ENCODE measurements at regions not wholly inside any gene's neighbourhood (a gene's known extent, or its start where the extent isn't known, plus 50 kb on each side); places are given as distances from the start of the nearest gene placed in this dataset.
"Not testable (repeated sequence)": the region's sequence is repeated elsewhere in the genome, so short reads cannot be mapped to it uniquely, and the experiment has no call there.

DNA sequence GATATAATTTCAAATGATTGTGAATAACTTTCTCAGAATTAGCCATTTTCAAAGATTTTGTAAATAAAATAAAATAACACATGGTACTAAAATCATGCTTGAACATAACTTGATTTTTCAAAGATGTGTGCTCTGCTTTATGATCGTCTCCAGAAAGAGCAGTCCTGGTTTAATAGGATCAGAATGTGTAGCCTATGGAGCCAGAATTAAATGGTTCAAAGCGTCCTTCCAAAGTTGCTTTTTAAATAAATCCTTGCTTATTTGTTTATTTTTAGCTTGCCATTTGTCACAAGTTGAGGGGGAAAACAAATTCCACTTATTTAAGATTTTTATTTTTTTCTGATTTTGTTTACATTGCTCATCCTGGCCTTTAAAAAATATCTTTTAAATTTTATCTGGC is 123.7 kb upstream of the SPRED1 start:
- no peak for DNase-seq

DNA sequence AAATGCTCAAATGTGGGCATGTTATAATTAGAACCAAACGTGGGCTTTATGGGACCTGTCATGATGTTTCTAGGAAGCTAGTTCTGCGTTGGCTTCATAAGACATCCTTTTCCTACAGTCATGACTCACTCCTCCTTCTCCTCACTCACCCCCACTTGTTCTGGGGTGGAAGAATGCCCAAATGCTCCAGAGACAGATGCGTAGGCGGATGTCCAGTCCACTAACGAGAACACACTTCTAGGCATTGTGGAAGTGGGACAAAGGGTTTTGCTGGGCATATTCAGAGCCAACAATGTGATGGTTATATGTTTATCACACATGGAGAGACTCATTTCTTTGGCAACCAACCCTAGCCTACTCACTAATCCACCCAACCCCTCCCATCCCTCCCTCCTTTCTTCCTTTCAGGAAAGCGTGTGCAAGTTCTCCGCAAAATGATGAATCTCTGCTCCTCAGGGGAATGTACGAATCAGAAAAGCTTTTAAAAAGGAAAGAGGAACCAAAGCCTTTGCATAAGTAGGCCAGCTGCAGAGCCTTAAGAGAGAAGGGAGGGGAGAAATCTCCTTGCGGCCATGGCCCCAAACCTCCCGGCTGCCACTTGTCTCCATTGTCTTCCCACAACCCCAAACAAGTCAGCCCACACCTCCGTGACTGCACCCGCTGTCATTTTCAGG is 123.0 kb upstream of the SPRED1 start:
- no peak for DNase-seq

DNA sequence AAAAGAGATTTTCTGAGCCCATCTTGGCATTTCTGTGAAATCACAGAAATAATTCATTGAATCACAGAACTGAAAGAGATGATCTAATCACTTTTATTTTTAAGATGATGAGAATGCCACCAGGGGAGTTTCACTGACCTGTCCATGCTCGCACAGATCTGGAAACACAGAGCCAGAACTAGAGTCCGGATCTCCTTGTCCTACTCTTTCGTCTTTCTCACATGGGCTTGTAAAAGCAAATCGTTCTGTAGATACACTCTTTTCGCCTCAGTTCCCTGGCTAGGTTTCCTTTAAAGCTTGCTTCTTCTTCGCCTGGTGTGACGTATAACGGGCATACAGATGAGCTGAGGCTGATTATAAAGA is 122.5 kb upstream of the SPRED1 start:
- DNase-seq: no peak

DNA sequence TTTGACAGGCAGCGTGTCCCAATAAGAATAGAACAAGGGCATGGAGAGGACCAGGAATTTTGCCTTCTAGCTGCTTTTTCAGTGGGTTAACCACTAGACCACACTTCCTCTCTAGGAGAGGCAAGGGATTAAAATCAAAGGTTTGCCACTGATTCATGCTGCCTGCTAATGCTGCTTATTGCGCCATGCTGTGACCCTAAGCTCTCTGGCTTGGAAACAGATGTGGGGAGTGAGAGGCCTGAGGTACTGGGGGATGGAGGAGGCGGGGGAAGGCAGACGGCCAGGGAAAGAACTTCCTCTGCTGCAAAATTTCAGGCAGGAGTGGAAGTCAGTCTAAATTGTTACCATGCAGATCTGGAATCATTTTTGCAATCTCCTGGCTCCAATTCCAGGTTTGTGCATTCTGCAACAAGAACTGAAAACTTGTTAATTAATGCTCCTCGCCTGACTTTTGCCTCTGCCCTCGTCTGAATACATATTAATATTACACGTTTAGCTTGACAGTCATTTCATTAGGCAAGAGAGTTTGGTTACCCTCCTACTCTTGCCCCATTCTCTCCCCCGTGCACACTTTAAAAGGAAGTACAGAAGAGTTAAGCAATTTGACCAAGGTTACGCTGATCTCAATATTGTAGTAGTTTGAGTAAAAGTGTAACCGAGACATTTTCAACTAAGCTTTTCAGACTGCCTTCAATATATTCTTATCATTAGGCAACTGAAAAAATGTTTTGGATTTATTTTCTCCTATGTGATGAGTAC is 121.7 kb upstream of the SPRED1 start:
- no peak for DNase-seq

DNA sequence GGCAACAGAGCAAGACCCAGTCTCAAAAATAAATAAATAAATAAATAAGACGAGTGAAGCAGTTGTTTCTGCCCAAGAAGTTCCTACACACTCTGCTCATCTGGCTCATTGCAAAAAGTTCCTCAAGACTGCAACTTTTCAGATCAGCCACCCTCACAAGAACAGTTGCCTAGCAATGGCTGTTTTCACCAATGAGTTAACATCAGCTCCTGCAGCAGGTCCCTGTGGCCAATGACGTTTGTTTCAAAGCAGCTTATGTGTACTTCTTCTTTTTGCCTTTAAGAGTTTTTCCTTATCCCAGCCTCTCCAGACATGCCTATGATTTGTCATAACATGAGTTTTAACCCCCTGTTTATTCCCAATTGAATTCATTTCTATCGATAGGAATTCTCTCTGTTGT is 118.4 kb upstream of the SPRED1 start:
- DNase-seq: no peak

DNA sequence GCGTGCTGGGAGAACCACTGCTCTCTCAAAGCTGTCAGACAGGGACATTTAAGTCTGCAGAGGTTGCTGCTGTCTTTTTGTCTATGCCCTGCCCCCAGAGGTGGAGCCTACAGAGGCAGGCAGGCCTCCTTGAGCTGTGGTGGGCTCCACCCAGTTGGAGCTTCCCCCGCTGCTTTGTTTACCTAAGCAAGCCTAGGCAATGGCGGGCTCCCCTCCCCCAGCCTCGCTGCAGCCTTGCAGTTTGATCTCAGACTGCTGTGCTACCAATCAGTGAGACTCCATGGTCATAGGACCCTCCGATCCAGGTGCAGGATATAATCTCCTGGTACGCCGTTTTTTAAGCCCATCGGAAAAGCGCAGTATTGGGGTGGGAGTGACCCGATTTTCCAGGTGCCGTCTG is 110.4 kb upstream of the SPRED1 start:
- DNase-seq: not testable (repeated sequence)

DNA sequence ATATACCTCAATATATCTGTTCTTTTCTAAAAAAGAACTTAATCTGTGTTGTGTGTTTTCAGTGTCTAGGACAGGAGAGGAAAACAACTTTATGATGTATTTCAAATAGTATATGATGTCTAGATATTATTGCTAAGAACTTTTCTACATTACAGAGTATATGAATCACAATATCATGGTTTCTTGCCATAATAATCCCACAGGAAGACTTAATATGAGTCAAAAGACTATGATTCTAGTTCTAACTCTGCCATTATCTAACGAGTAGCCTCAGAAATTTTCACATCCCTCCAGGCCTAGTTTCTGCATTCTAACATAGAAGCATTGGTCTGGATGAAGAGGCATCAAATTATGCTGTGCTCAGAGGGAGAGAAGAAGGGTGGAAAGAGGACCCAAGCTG is 107.7 kb upstream of the SPRED1 start:
- no peak for DNase-seq

DNA sequence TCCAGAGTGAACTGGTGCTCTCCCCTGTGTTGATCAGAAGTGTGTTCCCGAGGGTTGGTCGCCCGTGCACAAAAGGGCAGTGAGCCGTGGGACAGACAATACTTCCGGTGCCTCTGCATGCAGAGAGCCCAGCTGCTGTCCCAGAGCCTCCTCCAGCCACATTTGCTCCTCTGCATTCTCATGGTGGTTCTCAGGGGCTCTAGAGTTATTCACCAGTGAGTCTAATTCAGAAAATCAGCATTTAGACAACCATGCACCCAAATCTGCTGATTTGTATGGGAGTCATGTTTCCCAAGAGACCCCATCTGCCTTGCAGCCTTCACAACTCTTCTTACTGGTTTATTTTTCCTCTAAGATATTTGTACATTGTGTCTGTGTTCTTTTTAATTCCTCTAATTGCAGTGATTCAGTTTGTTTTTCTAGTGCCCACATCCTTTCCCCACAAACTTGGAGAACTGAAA is 107.0 kb upstream of the SPRED1 start:
- DNase-seq: no peak

DNA sequence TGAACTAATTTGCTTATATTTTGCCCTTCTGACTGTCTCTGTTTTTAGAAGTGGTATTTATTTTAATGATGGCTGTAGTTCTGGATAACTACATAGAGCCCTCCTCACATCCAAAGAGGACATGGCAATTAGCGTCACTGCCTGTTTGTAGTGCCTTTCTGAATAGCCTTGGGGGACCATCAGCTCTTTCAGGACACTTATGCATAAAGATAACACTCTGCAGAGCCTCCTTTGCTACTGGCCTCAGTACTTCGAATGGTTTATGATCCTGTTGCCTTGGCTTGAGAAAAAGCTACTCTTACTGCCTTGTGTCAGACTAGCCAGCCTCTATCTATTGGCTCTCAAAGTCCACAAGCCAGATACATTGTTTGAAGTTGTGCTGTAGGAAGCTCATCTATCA is 105.4 kb upstream of the SPRED1 start:
- no peak for DNase-seq

DNA sequence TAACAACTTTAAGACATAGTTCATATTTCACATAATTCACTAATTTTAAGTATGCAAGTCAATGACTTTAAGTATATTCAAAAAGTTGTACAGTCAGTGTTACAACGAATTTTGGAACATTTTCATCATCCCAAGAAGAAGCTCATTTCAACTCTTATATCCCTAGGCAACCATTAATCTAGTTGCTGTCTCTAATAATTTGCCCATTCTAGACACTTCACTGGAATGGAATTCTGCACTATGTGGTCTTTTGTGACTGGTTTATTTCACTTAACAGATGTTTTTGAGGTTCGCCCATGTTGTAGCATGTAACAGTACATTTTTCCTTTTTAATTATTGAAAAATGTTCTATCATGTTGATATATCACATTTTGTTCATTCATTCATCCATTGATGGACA is 104.2 kb upstream of the SPRED1 start:
- no peak for DNase-seq

DNA sequence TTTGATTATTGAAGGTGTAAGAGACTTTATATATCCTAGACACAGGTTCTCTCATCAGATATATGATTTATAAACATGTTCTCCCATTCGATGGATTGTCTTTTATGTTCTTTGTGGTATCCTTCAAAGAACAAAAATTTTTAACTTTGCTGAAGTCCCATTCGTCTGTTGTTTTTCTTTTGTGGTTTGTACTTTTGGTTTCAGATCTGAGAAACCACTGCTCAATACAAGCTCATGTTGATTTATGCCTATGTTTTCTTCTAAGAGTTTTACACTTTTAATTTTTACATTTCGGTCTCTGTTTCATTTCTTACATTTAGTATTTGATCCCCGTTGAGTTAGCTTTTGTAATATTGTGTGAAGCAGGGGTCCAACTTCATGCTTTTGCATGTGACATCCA is 103.3 kb upstream of the SPRED1 start:
- no peak for DNase-seq

DNA sequence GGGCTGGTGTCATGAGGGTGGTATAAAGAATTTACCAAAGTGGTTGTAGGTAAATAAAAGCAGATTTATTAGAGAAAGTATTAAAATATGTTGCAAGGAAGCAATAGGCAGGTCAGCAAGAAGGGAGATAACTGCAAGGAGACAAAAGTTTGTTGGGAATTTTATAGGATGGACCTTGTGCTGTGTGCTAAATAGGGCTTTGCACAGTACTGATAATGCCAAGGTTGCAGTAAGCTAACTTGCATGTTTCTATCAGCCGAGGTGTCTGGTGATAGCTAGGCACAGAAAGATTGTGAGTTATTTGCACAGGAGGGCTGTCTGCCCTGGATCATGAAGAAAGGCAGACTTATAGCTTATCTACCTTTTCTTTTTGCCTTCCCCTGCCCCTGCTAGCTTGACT is 102.5 kb upstream of the SPRED1 start:
- DNase-seq: no peak

DNA sequence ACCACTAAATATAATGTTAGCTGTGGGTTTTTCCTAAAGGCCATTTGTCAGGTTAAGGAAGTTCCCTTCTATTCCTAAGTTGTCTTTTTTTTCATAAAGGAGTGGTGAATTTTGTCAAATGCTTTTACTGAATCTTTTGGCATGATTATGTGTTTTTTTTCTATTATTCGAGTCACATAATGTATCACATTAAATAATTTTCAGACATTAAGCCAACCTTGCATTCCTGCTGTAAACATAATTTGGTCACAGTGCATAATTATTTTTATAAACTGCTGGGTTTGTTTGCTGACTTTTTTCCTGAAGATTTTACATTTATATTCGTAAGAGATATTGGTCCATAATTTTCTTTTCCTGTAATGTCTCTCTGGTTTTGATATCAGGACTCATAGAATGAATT is 101.8 kb upstream of the SPRED1 start:
- no peak for DNase-seq

DNA sequence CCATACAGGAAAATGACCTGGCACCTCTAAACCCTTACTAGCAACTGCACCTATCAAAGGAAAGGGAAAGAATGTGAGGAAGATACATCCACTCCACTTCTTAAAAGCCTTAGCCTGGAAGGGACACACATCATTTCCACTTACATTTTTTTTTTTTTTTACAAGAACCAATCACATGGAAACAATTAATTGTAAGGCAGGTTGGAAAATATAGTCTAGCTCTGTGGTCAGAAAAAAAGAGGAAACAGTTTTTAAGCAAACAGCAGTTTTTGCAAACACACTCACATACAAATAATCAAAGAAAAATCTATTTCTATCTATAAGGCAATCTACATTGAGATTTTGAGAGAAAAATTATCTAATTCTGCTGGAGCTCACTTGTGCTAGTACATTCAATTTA is 98.9 kb upstream of the SPRED1 start:
- DNase-seq: no peak

DNA sequence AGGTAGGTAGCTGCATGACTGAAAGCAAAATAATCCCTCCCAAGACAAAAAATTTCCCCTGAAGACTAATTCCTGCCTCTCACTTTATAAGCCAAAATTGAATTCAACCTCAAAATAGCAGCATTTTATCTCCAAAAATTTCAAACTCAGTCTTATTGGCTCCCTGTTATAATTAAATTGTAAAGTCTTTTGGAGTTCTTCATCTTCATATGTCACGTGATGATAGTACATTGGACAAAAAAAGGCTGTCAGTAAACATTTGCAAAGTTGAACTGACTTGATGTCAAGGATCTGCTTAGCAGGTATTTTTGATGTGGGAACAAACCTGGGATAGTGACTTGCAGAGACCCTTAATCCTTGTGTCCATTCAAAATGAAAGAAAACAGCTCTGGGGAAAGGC is 98.4 kb upstream of the SPRED1 start:
- no peak for DNase-seq

DNA sequence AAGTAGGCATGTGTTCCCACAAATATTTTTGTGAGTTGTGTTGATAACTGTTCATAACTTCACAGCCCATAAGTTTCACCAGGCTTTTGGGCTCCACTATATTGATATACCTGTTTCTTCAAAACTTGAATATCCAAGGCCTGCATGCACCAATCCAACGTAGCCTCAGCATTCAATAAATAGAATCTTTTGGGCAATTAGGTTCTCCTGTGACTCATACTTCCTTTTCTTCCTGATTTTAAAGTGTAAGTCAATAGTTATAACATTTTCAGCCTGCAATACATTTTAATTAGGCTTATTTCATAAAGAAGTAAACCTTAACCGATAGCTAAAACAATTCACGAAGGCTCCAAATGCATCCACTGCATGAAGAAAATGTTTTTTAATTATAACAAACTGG is 97.8 kb upstream of the SPRED1 start:
- DNase-seq: no peak

DNA sequence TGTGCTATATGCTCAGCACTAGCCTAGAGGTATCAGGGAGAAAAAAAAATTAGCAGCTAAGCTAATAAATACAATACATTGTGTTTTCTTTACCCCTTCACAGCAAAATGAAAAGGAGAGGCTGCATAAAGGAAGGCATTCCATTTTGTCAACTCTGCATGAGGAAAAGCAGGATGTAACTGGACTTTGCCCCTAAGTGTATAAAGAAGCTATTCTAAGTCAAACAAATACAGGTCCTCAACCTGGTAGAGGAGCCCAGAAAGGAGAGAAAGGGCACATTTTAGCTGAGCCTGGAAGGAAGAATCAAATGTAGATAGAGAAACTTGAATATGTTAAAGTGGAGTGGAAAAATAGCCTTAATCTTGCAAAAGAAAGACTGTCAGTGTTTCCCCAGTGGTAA is 89.0 kb upstream of the SPRED1 start:
- DNase-seq: no peak

DNA sequence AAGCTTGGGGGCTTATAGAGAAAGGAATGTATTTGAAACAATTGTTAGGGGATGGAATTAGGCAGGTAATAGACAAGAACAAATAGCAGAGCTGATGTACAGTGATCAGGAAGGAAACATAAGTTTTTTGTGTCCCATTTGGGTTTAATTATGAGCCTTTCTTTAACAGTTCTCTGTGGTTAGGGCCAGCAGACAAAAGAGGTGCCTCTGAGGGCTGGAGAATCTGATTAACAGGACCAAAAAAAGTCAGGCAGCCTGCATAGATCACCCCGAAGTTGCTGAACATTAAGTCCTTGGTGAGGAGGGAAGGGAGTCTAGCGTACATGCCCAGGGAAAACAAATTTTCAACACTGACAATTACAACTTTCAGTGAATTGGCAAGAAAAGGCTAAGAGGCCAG is 88.6 kb upstream of the SPRED1 start:
- DNase-seq: no peak

DNA sequence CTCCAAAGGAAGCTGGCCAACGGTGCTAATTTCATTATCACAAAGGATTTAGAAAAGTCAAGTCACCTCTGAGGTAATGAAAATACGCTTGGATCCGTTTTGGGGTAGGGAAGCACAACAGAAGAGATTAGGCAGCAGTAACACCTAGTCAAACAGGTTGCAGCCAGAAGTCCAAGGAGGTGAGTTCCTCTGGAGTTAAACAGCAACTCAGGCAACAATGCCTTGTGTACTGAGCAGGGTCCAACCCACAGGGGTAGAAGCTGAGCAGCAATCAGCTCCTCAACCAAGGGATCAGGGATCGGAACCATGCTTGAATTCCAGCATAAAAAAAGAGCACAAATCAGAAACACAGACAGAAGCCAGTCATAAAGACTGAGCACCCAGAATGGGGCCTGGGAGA is 88.1 kb upstream of the SPRED1 start:
- no peak for DNase-seq

DNA sequence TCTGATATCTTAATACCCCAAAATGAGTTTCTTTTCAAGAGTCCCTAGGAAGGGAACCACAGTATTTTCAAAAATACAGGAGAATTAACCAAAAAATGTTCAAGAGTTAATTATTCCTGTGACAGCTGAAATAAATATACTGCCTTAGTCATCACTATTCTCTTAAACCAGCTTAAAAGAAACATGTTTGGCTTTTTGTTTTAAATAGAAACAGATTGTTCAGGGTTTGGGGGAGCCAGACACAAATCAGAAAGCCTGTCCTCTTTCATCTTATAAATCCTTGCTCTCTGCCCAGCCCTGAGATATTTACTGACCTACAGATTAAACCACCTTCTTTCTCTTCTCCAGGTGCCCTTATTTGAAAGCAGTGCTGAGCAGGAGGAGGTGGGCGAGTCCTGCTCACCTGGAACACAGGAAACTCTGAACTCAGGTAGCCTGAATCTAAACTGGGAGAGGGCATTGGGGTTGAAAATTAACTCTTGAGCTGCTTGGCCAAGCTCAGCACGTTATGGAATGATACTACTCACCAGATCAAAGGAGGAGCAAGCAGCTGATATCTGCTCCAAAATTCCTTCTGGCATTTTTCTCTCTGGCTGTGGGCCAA is 84.1 kb upstream of the SPRED1 start:
- no peak for DNase-seq

DNA sequence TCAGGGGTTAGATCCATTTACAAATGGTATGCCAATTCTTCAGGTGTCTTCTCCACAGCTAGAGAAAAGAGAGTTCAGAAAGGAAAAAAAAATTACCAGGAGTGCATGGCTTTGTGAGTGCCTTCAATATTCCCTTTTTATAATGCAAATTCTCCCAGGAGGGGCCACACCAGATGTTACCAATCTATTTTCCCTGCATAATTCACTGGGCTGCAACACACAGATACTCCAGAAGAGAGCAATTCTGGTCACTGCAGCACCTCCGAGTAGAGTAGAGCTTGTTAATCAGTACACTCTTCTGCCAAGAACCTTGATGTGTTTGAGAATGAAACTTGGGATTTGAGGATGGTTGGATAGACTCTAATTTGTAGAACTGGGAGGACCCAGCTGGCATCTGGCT is 80.7 kb upstream of the SPRED1 start:
- no peak for DNase-seq

DNA sequence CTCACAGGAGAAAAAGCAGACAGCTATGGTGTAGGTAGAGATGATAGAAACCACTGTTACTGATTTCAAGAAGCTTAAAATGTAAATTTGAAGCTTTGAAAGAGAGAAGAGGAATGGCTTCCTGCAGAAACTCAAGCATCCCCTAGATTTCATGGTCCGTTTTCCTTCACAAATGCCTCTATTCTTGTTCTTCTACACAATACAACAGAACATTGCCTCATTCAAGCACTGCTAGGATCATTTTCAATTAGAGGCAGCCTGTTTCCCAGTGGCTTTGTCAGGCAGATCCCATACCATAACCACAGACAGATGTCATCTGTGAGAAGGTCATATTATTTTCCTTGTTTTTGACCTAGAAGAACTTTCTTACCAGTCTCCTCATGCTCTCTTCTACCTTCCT is 77.9 kb upstream of the SPRED1 start:
- no peak for DNase-seq

DNA sequence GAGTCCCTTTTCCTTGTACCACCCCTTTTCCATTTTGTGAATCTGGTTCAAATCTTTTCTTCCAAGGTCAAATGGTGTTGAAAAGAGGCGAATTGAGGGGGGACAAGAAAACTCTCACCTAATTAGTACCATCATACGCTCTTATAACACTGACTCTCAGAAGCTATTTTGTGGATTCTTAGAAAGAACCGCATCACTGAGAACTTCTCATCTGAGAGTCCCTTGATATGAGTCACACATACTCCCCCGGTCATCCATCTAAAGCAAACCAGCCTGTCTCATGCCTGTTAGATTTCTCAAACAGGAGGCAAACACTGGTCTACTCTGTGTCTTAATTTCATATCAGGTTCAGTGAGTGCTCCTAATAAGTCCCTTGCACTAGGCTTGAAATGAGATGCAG is 76.5 kb upstream of the SPRED1 start:
- no peak for DNase-seq

DNA sequence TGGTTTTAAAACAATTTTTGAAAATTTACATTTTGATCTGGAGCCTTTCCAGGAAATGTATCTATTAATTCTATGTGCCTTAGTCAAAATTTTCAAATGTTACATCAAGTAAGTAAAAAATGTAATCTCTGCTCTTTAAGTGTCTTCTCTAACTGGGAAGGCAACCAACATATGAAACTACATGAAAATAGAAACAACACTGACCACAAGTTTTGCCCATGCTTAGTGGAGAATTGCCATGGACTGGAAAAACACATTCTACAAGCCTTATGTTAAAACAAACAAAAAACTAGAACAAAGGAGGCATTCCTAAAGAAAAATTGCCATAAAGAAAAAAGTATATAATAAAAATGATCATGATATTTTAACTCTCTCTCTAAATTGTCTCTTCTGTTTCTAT is 75.9 kb upstream of the SPRED1 start:
- DNase-seq: no peak

DNA sequence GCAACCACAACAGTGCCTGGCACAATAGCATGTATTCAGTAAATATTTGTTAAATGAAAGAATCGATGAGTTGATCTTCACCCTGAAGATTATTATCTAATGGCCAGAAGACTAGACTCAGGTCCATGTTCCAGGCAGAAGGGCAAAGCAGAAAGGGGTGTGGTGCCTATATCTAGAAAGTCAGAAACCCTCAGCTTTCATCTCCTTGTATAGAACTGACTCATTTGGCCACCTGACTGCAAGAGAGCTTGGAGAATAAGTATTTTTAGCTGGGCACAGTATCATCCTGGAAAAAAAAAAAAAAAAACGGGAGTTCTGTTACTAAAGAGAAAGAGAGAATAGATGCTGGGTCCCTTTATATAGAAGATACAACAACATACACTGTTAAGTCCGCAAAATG is 69.7 kb upstream of the SPRED1 start:
- no peak for DNase-seq
